Psoas muscle (tissue), 7 donors: ENCODE measurements at regions not wholly inside any gene's neighbourhood (a gene's known extent, or its start where the extent isn't known, plus 50 kb on each side); places are given as distances from the start of the nearest gene placed in this dataset.

Experiments
- ATAC-seq, 4 donors: fragments of 200-7000 bp; cut with Tn5 transposase; one replicate each; pipeline ENCODE4 v1.9.1; 2020; ENCODE audit warnings: moderate library complexity in 3 of 4, mild to moderate bottlenecking in 2 of 4
- DNase-seq, 2 donors: peaks; one replicate each; pipeline ENCODE4 v3.0.0-alpha.2; 2020
- H3K27ac ChIP-seq: fragments of 200-600 bp; one replicate; pipeline ENCODE4 v1.8.0; 2022
- H3K27me3 ChIP-seq, 3 donors: fragments of 200-600 bp in 1 of 3; one replicate each; pipeline versions ENCODE4 v1.6.1 to v1.8.0; 2013 to 2022; ENCODE audit warnings: low read length in 2 of 3, mild to moderate bottlenecking in 2 of 3, moderate library complexity in 1 of 3; ENCODE audit not compliant: insufficient read depth in 3 of 3
- H3K36me3 ChIP-seq, 2 donors: fragments of 200-600 bp in 1 of 2; one replicate each; pipeline versions ENCODE4 v1.6.1 to v1.8.0; 2013 to 2022; ENCODE audit warnings: low read depth in 1 of 2, mild to moderate bottlenecking in 1 of 2, moderate library complexity in 1 of 2; ENCODE audit not compliant: insufficient read depth in 1 of 2
- H3K4me1 ChIP-seq: fragments of 200-600 bp; one replicate; pipeline ENCODE4 v1.8.0; 2022
- H3K4me3 ChIP-seq: fragments of 200-600 bp; one replicate; pipeline ENCODE4 v1.8.0; 2022; ENCODE audit warnings: mild to moderate bottlenecking
- H3K9me3 ChIP-seq: fragments of 200-600 bp; one replicate; pipeline ENCODE4 v1.8.0; 2022
- WGBS, 3 donors: extraction: QIAGEN DNeasy Blood & Tissue Kit; methylation state at CpG; one replicate each; pipeline versions ENCODE4 v1.1.6 to v1.1.7; 2013; 5-methylcytosine and 5-hydroxymethylcytosine counted together
- intact Hi-C, 2 donors: fragments of 100-400 bp; cut with DNase I; formaldehyde crosslinking; loops; one replicate each; pipeline versions ENCODE4 v1.11.0 to v1.14.2; 2022
- TF ChIP-seq, protein P1 (sequence below): fragments of 200-600 bp; IDR thresholded peaks from one replicate; pipeline ENCODE4 v1.8.0; 2022; ENCODE audit warnings: antibody characterized with exemption
- donor health status: healthy with polysubstance abuse.
- donor health status: DM: no; HTN: no; CAD: no; lungs with moderate emphysema.
- donor health status: Bipolar disorder and iron deficiency.
- donor health status: healthy.
- donor health status: DM: yes; HTN: yes; CAD: no.
- donor health status: DM: no; HTN: no; CAD: no.
- donor health status: DM: yes; HTN: yes; CAD: no.

DNA sequence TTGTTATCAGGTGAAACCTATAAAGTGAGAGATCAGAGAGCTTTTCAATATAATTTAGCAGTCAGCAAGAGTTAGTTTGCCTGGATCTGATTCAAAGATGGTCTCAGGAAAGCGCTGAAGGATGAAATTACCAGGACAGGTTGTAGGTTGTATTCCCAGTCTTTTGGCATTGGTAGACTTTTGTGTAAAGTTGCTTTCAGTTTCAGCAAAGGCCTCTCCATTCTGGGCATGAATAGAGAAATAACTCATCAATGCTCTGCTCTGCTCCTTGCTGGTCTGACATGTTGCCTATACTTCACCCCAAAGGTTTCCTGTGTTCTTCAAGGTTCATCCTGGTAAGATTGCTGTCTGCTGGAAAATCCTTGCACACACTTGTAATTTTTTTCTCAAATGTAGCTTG lies 714.8 kb downstream of the EPM2A start:
- H3K36me3 ChIP-seq: no peaks in the 10 kb centered on the region
- H3K9me3 ChIP-seq: no peaks in the 10 kb centered on the region
- DNase-seq (no peak), ATAC-seq (no peak)
- 75 to 97% (median 94%) methylated on average over 1 of the region's 1 CpG for WGBS, 3 donors
- TF ChIP-seq, protein P1, sequence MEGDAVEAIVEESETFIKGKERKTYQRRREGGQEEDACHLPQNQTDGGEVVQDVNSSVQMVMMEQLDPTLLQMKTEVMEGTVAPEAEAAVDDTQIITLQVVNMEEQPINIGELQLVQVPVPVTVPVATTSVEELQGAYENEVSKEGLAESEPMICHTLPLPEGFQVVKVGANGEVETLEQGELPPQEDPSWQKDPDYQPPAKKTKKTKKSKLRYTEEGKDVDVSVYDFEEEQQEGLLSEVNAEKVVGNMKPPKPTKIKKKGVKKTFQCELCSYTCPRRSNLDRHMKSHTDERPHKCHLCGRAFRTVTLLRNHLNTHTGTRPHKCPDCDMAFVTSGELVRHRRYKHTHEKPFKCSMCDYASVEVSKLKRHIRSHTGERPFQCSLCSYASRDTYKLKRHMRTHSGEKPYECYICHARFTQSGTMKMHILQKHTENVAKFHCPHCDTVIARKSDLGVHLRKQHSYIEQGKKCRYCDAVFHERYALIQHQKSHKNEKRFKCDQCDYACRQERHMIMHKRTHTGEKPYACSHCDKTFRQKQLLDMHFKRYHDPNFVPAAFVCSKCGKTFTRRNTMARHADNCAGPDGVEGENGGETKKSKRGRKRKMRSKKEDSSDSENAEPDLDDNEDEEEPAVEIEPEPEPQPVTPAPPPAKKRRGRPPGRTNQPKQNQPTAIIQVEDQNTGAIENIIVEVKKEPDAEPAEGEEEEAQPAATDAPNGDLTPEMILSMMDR: no peak
- H3K4me1 ChIP-seq: peaks cover 15% of the 10 kb centered on the region
- no peak overlapping the region for H3K27ac ChIP-seq
- no peaks in the 10 kb centered on the region for H3K27me3 ChIP-seq
- intact Hi-C loops: loop anchor here in 1 of 2 donors (10.0 kb wide), 1 partner anchor 614 kb away; no protein-coding TSS in a partner anchor
- no peak overlapping the region for H3K4me3 ChIP-seq

DNA sequence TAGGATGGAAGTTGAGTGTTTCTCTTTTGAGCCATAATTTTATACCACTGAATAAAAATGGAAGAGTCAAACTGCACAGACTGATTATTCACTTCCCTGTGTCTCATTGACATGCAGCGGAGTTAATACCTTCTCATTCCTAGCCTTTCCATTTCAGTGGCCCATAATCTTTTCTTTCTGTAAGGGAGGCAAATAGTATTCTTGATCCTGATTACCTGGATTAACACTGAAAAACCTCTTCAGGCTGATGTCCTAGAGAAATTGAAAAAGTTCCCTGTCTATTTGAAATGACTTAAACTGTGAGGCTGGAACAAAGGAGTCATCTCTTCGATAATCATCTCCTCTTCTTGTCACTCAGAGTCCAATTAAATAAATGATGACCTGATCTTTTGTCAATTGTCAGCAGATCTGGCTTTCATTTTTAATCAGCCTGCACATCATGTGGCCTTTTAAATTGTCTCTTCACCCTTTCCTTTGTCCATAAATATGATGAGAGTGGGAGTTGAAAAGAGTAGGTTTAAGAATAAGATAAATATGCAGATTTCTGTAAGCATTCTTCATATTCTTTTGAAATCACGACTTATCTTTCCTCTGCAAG lies 713.0 kb downstream of the EPM2A start:
- peaks cover 9% of the 10 kb centered on the region for H3K4me1 ChIP-seq
- intact Hi-C loops: loop anchor here in 1 of 2 donors (10.0 kb wide), 1 partner anchor 613 kb away; no protein-coding TSS in a partner anchor
- H3K27ac ChIP-seq: no peak overlapping the region
- no peaks in the 10 kb centered on the region for H3K27me3 ChIP-seq
- TF ChIP-seq, protein P1: no peak
- WGBS, 3 donors: 83 to 89% (median 87%) methylated on average over 3 of the region's 3 CpGs
- ATAC-seq: no peak
- no peak overlapping the region for H3K4me3 ChIP-seq
- H3K36me3 ChIP-seq: no peaks in the 10 kb centered on the region
- no peaks in the 10 kb centered on the region for H3K9me3 ChIP-seq
- no peak for DNase-seq

DNA sequence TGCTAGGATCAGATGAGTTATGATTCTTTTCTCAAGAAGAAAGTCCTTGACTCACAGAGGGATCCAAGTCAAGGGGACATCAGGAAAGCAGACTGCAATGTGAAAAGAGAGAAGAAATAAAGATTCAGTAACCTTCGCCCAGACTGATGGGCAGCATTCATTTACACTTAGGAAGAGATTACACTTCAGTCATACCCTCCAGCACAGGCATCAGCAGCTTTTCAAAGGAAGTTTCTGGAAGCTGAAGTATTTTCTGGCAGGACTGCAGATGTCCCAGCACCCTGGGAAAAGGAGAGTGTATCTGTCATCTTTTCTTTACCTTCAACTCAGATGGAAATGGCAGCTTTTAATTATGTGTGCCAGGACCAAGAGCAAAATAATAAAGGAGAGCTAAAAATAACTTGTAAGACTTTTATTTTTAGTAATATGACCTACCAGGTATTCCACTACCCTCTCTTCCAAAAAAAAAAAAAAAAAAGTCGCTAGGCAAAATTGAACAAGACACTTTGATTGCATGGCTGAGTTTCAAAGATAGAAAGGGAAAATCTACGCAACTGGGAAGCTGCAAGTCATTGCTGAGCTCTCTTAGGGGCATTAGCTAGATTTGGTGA lies 712.1 kb downstream of the EPM2A start:
- 24 to 49% (median 27%) methylated on average over 3 of the region's 3 CpGs for WGBS, 3 donors
- H3K27ac ChIP-seq: no peak overlapping the region
- intact Hi-C loops: loop anchor here in 1 of 2 donors (10.0 kb wide), 1 partner anchor 612 kb away; no protein-coding TSS in a partner anchor

DNA sequence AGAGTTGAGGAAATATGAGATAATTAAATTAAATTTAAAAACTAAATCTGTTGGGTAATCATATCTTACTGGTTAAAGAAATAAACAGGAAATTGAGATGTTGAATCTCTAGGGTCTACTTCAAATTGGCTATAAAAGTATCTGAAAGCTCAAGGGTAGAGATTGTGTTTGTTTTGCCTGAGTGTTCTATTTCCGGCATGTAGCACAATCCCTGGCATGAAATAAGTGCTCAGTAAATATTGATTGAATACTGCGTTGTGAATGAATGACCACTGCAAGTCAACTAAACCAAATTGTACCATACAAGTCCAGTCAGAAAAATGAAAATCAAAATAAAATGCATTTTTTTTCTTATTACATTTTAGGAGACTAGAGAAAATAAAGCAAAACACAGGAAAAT lies 709.8 kb downstream of the EPM2A start:
- Histone ChIP-seq H3K4me3 (no peak overlapping the region), H3K27ac (no peak overlapping the region), H3K4me1 (peaks cover 9% of the 10 kb centered on the region), H3K9me3 (no peaks in the 10 kb centered on the region), H3K27me3 (no peaks in the 10 kb centered on the region), H3K36me3 (no peaks in the 10 kb centered on the region)
- intact Hi-C loops: loop anchor here (5.0 to 10.0 kb wide), 2 partner anchors 443 to 609 kb away; no protein-coding TSS in a partner anchor
- ATAC-seq (no peak), DNase-seq (no peak)
- TF ChIP-seq, protein P1: no peak
- WGBS, 3 donors: 26 to 43% (median 27%) methylated on average over 2 of the region's 2 CpGs

More for the DNA sequence above, 712.1 kb downstream of the EPM2A start:
- no peak overlapping the region for H3K4me3 ChIP-seq
- peak in 2 of 4 donors; percentile 57 to 74 for ATAC-seq
- no peak for DNase-seq
- peaks cover 9% of the 10 kb centered on the region for H3K4me1 ChIP-seq
- H3K36me3 ChIP-seq: no peaks in the 10 kb centered on the region
- no peaks in the 10 kb centered on the region for H3K27me3 ChIP-seq
- TF ChIP-seq, protein P1: no peak
- no peaks in the 10 kb centered on the region for H3K9me3 ChIP-seq
